SU-DHL-6 (cell line): ENCODE measurements at regions not wholly inside any gene's neighbourhood (a gene's known extent, or its start where the extent isn't known, plus 50 kb on each side); places are given as distances from the start of the nearest gene placed in this dataset.

ENCODE experiments used
- CTCF ChIP-seq: fragments of 200-600 bp; sonication (generic); IDR thresholded peaks from one replicate; pipeline ENCODE4 v1.5.1; 2017; ENCODE audit warnings: antibody characterized with exemption, mild to moderate bottlenecking, low read length, moderate library complexity; ENCODE audit not compliant: insufficient read depth, poor library complexity, severe bottlenecking
- EZH2phosphoT487 ChIP-seq: fragments of 200-600 bp; sonication (generic), shearing (Covaris generic); conservative IDR thresholded peaks from 2 replicates; pipeline ENCODE4 v1.6.1; 2018; ENCODE audit warnings: mild to moderate bottlenecking, antibody characterized with exemption, low read length, moderate library complexity, mixed read lengths

DNA sequence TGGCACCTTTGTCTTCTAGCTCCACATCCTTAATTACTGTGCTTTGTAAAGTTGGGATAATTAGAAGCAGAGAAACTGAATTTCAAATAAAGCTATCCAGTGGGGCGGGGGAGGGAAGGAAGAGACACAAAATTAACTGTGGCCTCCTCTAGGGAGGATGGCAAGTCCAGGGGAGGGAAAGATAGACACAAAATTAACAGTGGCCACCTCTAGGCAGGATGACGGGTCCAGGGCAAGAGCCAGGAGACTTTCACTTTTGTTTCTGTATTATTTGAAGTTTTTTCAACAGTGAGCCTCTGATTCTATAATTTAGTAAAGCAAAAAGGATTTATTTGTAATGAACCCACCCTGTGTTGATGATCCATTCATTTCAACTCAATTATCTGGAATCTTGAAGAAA, 335.9 kb downstream of the MSX2 start:
- TF ChIP-seq CTCF (no peak), EZH2phosphoT487 (no peak)
